ENCODE measurements at regions not wholly inside any gene's neighbourhood (a gene's known extent, or its start where the extent isn't known, plus 50 kb on each side); places are given as distances from the start of the nearest gene placed in this dataset.

DNA sequence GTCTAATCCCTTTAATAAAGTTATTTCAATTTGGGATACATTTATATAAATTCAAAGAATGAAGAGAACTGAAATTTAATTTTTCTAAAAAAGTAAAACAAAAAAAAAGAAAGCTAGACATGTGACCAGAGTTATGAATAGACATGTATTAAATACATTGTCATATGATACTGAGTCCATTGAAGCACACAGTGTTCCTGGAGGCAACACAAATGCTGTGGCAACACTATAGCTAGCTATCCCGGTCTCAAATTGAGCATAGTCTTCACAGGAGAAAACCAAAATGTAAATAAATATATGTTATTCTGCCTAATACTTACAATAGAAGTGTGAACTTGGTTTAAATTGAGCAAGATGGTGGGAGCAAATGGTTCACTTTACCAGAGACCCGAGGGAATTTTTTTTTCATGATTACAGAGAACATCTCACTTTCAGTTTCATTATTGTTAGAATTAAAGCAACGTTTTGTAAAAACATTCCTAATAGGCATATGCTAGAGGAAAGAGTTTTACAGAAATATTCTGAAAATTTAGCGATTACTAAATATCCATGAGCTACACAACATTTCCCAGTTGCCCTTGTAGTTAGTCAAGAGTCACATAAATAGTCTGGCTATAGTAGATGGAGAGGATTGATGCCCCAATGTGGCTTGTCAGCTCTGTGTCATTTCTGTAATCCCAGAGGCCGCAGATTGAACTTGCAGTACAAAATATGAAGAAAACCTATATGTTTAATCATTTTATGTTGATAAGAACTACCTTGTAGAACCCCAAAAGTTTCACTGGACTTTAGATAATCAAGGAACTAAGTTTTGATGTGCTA is 775.7 kb upstream of the SPRY2 start:
- no peak for TF ChIP-seq ELF4 (IDR thresholded peaks at IDR 0.05)
- TF ChIP-seq NFRKB (IDR thresholded peaks at IDR 0.05), result no peak
- no peak for TF ChIP-seq FOXA1 (IDR thresholded peaks at IDR 0.05)
- TF ChIP-seq, protein P1, sequence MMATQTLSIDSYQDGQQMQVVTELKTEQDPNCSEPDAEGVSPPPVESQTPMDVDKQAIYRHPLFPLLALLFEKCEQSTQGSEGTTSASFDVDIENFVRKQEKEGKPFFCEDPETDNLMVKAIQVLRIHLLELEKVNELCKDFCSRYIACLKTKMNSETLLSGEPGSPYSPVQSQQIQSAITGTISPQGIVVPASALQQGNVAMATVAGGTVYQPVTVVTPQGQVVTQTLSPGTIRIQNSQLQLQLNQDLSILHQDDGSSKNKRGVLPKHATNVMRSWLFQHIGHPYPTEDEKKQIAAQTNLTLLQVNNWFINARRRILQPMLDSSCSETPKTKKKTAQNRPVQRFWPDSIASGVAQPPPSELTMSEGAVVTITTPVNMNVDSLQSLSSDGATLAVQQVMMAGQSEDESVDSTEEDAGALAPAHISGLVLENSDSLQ (IDR thresholded peaks at IDR 0.05), result no peak
- TF ChIP-seq TARDBP (IDR thresholded peaks at IDR 0.05), result no peak
- TF ChIP-seq BHLHE40 (IDR thresholded peaks at IDR 0.05; ENCODE audit: borderline replicate concordance), result no peak
- TF ChIP-seq SP1 (IDR thresholded peaks at IDR 0.05), result no peak
- no peak for TF ChIP-seq SUZ12 (IDR thresholded peaks at IDR 0.05)
- no peak for TF ChIP-seq LEF1 (IDR thresholded peaks at IDR 0.05; ENCODE audit: borderline replicate concordance)
- no peak for TF ChIP-seq HDGF (IDR thresholded peaks at IDR 0.05; ENCODE audit: borderline replicate concordance)
- TF ChIP-seq FOXK2 (IDR thresholded peaks at IDR 0.05), result no peak
- TF ChIP-seq ZNF384 (IDR thresholded peaks at IDR 0.05), result no peak
- TF ChIP-seq FOXM1 (IDR thresholded peaks at IDR 0.05; ENCODE audit: borderline replicate concordance), result no peak
- TF ChIP-seq CTBP1 (IDR thresholded peaks at IDR 0.05; ENCODE audit: borderline replicate concordance), result no peak
